ENCODE measurements at regions not wholly inside any gene's neighbourhood (a gene's known extent, or its start where the extent isn't known, plus 50 kb on each side); places are given as distances from the start of the nearest gene placed in this dataset.
"Not testable (repeated sequence)": the region's sequence is repeated elsewhere in the genome, so short reads cannot be mapped to it uniquely, and the experiment has no call there.

DNA sequence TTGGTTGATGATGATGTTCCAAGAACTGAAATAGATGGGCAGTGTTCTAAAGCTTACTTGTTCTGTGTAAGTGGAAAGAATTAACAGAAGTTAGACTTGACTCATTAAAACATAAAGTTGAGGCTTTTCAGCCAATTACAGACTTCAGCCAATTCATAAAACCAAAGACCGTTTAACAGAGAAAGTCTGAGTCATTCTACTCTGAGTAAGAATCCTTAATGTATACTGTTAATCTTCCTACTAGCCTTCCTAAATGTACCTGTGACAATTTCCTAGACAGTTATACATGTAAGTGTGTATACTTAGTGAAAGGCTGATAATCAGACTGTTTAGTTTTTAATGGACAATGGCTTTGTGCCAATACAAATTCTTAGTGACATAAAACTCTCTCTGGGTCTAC is 681.0 kb downstream of the RPL10L start:
- DNase-seq: no peak

GRCh38 chr14:45968037-45968436 is 683.5 kb downstream of the RPL10L start:
- DNase-seq: no peak

DNA sequence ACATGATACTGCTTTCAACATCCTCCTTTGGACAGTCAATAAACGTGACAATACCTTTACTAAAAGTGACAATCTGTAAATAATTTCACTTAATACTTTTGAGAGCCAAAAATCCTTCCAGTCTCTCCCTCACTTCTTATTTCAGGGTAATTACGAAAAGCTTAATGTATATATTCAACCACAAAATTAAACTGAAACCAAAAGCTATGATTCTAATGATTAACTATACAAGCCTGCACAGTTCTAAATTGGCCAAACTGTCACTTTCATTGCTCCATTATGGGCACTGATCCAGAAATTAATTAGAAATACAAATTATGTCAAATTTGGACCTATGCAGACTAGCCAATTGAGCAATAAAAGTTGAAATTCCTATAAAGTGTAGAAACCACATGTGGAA is 696.5 kb upstream of the MIS18BP1 start:
- no peak for DNase-seq

DNA sequence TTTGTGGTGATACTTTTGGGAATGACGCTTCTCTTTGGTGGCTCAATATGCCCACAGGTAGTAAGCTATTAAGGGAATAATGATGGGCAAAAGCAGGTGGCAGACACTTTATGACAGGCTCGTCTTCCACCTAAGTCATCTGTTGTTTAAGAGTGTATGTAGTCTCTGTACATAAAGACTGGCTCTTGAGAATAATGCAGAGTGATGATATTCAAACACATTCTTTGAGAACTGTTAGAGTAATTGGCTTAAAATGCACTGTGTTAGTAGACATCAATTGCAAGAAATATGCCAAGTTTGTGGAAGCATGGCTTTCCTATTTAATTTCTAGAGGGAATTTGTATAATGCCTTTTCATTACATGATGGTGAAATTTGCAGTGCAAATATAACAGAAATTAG is 694.8 kb upstream of the MIS18BP1 start:
- DNase-seq: no peak

- no peak for DNase-seq
These were observed 693.2 kb upstream of the MIS18BP1 start for GRCh38 chr14:45946251-45946650.

- no peak for DNase-seq
These were observed 687.3 kb upstream of the MIS18BP1 start for GRCh38 chr14:45940318-45940717.

- no peak for DNase-seq
These were observed 686.6 kb upstream of the MIS18BP1 start for GRCh38 chr14:45939572-45939971.

GRCh38 chr14:45919995-45920394 is 667.0 kb upstream of the MIS18BP1 start:
- DNase-seq: not testable (repeated sequence)

GRCh38 chr14:45916340-45916953 is 663.4 kb upstream of the MIS18BP1 start:
- DNase-seq: no peak

- DNase-seq: no peak
These were observed 654.8 kb upstream of the MIS18BP1 start for GRCh38 chr14:45907782-45908181.

DNA sequence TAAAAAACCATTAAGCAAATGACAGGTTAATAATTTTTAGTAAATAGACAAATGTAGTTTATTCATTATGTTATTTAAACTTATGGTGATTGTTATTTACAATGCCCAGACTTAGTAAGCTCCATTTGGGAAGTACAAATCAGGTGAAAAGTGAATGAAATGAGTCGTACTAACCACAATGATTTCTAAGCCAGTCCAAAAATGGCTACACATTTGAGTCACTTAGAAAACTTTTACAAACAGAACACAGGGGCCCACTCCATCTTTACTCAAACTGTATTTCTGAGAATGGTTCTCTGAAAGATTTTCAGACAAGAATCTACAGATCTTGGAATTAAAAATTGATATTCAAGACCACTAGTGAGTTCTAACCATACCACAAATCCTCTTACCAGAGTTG is 653.3 kb upstream of the MIS18BP1 start:
- DNase-seq: no peak

DNA sequence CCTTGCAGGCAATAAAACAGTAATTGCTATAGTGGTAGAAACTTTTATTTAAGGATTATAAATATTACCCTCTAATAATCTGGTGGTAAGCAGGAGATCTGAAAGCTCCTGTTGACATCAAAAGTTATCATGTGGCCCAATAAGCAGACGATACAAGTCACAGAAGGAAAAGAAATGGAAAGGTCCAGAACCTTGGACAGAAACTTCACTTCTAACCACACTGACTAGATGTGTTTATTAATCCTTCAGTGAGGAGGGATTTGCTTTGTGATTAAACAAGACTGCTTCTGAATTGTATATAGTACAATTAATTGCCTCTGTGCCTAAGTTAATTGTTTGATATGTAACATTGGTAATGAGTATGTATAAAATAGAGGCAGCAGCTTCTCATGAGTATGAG is 652.7 kb upstream of the MIS18BP1 start:
- DNase-seq: no peak

GRCh38 chr14:45904314-45904713 is 651.3 kb upstream of the MIS18BP1 start:
- no peak for DNase-seq

- DNase-seq: no peak
These were observed 649.2 kb upstream of the MIS18BP1 start for GRCh38 chr14:45902241-45902640.

DNA sequence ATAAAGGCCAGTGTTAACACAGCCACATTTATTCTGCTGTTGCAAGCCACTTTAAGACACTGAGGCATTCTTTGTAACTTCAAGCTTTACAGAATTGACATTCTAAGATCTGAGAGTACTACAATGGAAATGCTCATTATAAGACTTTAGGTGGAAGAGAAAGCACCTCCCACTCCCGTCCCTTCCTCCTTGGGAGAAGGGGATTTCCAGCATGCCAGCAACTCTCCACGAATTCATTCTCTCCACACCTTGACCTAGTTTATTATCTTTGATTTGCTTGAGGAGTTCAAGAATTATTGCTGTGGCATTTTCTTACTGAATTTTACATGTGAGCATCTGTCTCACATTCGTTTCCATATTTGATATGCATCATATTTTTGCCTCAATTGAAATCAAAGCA is 644.4 kb upstream of the MIS18BP1 start:
- no peak for DNase-seq

DNA sequence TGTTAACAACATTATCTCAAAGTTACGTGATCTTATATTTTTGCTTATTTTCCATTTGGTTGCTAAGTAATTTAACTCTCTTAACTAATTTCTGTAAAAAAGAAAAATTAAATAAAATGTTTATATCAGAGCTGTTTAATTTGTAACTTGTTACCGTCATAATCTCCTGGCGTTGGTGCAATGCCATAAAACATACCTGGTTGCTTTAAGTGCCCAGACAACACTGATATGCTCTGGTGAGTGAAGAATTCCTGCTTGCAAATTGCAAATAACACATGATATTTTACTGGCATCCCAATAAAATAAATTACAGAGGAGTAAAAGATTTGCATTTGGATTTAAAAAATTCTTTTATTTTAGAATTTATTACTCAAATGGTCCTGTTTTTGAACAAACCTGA is 640.1 kb upstream of the MIS18BP1 start:
- DNase-seq: no peak

- peak; percentile 43 for DNase-seq
These were observed 638.5 kb upstream of the MIS18BP1 start for GRCh38 chr14:45891417-45892080.

DNA sequence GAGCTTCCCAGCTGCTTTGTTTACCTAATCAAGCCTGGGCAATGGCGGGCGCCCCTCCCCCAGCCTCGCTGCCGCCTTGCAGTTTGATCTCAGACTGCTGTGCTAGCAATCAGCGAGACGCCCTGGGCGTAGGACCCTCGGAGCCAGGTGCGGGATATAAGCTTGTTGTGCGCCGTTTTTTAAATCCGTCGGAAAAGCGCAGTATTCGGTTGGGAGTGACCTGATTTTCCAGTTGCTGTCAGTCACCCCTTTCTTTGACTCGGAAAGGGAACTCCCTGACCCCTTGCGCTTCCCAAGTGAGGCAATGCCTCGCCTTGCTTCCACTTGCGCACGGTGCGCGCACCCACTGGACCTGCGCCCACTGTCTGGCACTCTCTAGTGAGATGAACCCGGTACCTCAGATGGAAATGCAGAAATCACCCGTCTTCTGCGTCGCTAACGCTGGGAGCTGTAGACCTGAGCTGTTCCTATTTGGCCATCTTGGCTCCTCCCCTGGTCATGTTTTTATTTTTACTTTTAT is 635.8 kb upstream of the MIS18BP1 start:
- DNase-seq: not testable (repeated sequence)

DNA sequence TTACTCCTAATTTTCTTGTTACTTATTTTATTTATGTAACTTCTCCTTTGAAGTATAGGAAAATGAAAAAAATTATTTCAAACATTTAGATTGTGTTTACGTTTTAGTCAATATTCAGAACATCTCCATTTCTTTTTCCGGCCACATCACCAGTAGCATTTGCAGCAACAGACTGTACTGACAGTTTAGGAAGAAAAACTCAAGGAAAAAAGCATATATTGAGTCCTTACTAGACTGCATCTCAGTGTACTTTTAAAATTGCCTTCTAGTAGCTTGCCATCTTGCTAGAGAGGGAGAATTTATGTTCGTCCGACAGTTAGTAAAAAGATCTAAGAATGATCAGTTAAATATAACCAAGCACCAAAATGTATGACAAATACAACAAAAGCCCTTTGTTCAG is 625.0 kb upstream of the MIS18BP1 start:
- DNase-seq: no peak

- no peak for DNase-seq
These were observed 615.9 kb upstream of the MIS18BP1 start for GRCh38 chr14:45868863-45869262.

- DNase-seq: no peak
These were observed 615.4 kb upstream of the MIS18BP1 start for GRCh38 chr14:45868377-45868776.

DNA sequence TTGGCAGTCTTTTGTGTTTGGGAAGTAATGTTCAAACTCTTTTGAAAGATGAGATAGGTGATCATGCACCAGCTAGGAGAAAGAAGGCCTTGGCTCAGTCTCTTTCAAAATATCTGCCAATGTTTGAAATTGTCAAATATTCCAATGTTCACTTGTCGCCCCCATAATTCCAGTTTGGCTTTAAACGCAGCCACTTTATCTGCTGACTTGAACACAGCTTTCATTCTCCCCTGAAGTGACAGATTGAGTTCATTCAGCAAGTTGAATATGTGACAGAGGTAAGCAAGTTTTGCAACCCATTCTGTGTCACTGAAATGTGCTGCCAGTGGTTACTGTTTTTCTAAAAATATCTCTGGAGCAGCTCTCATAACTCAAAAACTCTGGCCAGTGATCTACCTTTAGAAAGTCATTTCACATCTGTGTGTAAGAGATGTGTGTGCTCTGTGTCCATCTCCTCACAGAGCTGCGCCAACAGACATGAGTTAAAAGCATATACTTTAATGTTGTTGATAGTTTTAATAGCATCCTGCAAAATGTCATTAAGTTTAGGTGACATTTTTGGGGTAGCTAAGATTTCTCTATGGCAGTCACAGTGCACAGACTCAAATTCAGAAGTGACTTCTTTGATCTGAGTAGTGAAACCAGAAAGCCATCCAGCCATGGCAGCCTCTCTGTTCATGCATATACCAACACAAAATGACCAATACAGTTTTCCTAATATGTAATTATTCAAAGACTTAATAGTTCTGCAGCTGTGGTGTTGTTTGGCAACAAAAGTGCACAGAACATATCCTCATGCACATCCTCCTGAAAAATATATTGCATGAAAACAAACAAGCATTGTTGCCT is 614.3 kb upstream of the MIS18BP1 start:
- no peak for DNase-seq

GRCh38 chr14:45838597-45838996 is 585.6 kb upstream of the MIS18BP1 start:
- no peak for DNase-seq

DNA sequence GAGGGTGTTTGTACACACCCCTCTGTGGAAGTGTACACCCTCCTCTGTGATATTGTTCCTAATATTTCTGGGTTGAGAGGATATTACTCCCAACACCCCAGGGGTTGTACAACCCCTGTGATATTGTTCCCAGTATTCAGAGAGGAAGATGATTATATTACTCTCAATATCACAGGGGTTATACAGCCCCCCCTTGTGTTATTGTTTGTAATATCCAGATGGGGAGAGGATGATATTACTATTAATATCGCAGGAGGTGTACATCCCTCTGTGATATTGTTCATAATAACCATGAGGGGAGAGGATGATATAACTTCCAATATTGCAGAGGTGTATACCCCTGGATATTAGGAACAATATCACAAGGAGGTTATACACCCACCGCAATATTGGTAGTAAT is 566.1 kb upstream of the MIS18BP1 start:
- DNase-seq: no peak
